Astrocyte (in vitro differentiated cells and primary cell): ENCODE measurements at regions not wholly inside any gene's neighbourhood (a gene's known extent, or its start where the extent isn't known, plus 50 kb on each side); places are given as distances from the start of the nearest gene placed in this dataset.

Experiments
- DNase-seq: peaks from one replicate; pipeline ENCODE4 v3.0.0-alpha.2; 2010; ENCODE audit warnings: low read depth
- FAIRE-seq: peaks from 2 replicates; lab custom pipeline; 2011; peaks lifted over from hg19 to GRCh38; lab: Jason Lieb, UNC
- H2AFZ ChIP-seq: 2 replicates; pipeline ENCODE4 v1.6.0; 2012; ENCODE audit warnings: low read depth, low read length, inconsistent platforms
- H3K27ac ChIP-seq: 2 replicates; pipeline ENCODE4 v1.5.1; 2011; ENCODE audit warnings: low read depth, low read length, inconsistent platforms
- H3K27me3 ChIP-seq: 2 replicates; pipeline ENCODE4 v1.6.0; 2011; ENCODE audit warnings: low read length, inconsistent platforms; ENCODE audit not compliant: insufficient read depth
- H3K36me3 ChIP-seq: 2 replicates; pipeline ENCODE4 v1.5.1; 2011; ENCODE audit warnings: low read length, inconsistent platforms; ENCODE audit not compliant: insufficient read depth
- H3K4me1 ChIP-seq: 2 replicates; pipeline ENCODE4 v1.5.1; 2011; ENCODE audit warnings: low read length, inconsistent platforms; ENCODE audit not compliant: insufficient read depth
- H3K4me2 ChIP-seq: 2 replicates; pipeline ENCODE4 v1.6.0; 2012; ENCODE audit warnings: low read length, inconsistent platforms
- H3K4me3 ChIP-seq: 2 replicates; pipeline ENCODE4 v1.5.1; 2011; ENCODE audit warnings: low read depth, mild to moderate bottlenecking, low read length, inconsistent platforms; ENCODE audit not compliant: insufficient read depth
- H3K79me2 ChIP-seq: 2 replicates; pipeline ENCODE4 v1.6.0; 2012; ENCODE audit warnings: mild to moderate bottlenecking, low read length, inconsistent platforms; ENCODE audit not compliant: insufficient read depth
- H3K9ac ChIP-seq: 2 replicates; pipeline ENCODE4 v1.6.0; 2012; ENCODE audit warnings: mild to moderate bottlenecking, low read length, inconsistent platforms
- H3K9me3 ChIP-seq: 2 replicates; pipeline ENCODE4 v1.5.1; 2012; ENCODE audit warnings: low read depth, mild to moderate bottlenecking, low read length, inconsistent platforms; ENCODE audit not compliant: insufficient read depth
- H4K20me1 ChIP-seq: 2 replicates; pipeline ENCODE4 v1.6.0; 2012; ENCODE audit warnings: low read length, inconsistent platforms; ENCODE audit not compliant: insufficient read depth
- H3K27ac Mint-ChIP-seq: one replicate; pipeline ENCODE4 v1.8.0; 2021; ENCODE audit warnings: mild to moderate bottlenecking, mixed read lengths; ENCODE audit not compliant: unreplicated experiment
- H3K27me3 Mint-ChIP-seq: one replicate; pipeline ENCODE4 v1.8.0; 2021; ENCODE audit warnings: low read depth, mixed read lengths; ENCODE audit not compliant: unreplicated experiment
- H3K36me3 Mint-ChIP-seq: one replicate; pipeline ENCODE4 v1.8.0; 2021; ENCODE audit warnings: low read depth, mixed read lengths; ENCODE audit not compliant: unreplicated experiment
- H3K4me1 Mint-ChIP-seq: one replicate; pipeline ENCODE4 v1.8.0; 2021; ENCODE audit warnings: low read depth, mixed read lengths; ENCODE audit not compliant: unreplicated experiment
- H3K4me3 Mint-ChIP-seq: one replicate; pipeline ENCODE4 v1.8.0; 2021; ENCODE audit warnings: mild to moderate bottlenecking, moderate library complexity, mixed read lengths; ENCODE audit not compliant: unreplicated experiment
- H3K9me3 Mint-ChIP-seq: one replicate; pipeline ENCODE4 v1.8.0; 2021; ENCODE audit warnings: mild to moderate bottlenecking, mixed read lengths; ENCODE audit not compliant: unreplicated experiment
- CTCF ChIP-seq: IDR thresholded peaks from 2 replicates; pipeline ENCODE4 v1.5.1; 2011; ENCODE audit warnings: low read depth, mild to moderate bottlenecking, inconsistent platforms, low read length, moderate library complexity; ENCODE audit not compliant: insufficient read depth
- EZH2 ChIP-seq: IDR thresholded peaks from 2 replicates; pipeline ENCODE4 v1.6.1; 2012; ENCODE audit warnings: mild to moderate bottlenecking, low read length, inconsistent platforms; ENCODE audit not compliant: insufficient read depth

- Histone ChIP-seq H3K27me3 (no peaks in the 10 kb centered on the region), H3K36me3 (no peaks in the 10 kb centered on the region), H3K9ac (no peak overlapping the region), H3K4me1 (no peaks in the 10 kb centered on the region), H3K4me2 (no peak overlapping the region), H3K4me3 (no peak overlapping the region), H4K20me1 (no peaks in the 10 kb centered on the region), H2AFZ (no peak overlapping the region), H3K79me2 (no peaks in the 10 kb centered on the region), H3K27ac (no peak overlapping the region), H3K9me3 (no peaks in the 10 kb centered on the region)
- no peak overlapping the region for H3K27ac Mint-ChIP-seq
- peaks cover 4% of the 10 kb centered on the region for H3K9me3 Mint-ChIP-seq
- peaks cover 8% of the 10 kb centered on the region for H3K4me1 Mint-ChIP-seq
- H3K27me3 Mint-ChIP-seq: peaks cover 8% of the 10 kb centered on the region
- TF ChIP-seq CTCF: no peak
- TF ChIP-seq EZH2: no peak
- no peak overlapping the region for H3K4me3 Mint-ChIP-seq
- no peaks in the 10 kb centered on the region for H3K36me3 Mint-ChIP-seq
- FAIRE-seq (no peak), DNase-seq (no peak)
Observed at GRCh38 chr6:15911753-15912504, 217.0 kb upstream of the MYLIP start.

- H3K4me1 ChIP-seq: no peaks in the 10 kb centered on the region
- Mint-ChIP-seq H3K4me3 (no peak overlapping the region), H3K27ac (no peak overlapping the region), H3K36me3 (no peaks in the 10 kb centered on the region), H3K27me3 (peaks cover 7% of the 10 kb centered on the region), H3K9me3 (peaks cover 4% of the 10 kb centered on the region), H3K4me1 (peaks cover 30% of the 10 kb centered on the region)
- H3K9ac ChIP-seq: no peak overlapping the region
- TF ChIP-seq CTCF (no peak), EZH2 (no peak)
- H3K9me3 ChIP-seq: no peaks in the 10 kb centered on the region
- H3K4me3 ChIP-seq: no peak overlapping the region
- no peak overlapping the region for H3K27ac ChIP-seq
- no peaks in the 10 kb centered on the region for H3K27me3 ChIP-seq
- no peaks in the 10 kb centered on the region for H3K36me3 ChIP-seq
- H4K20me1 ChIP-seq: no peaks in the 10 kb centered on the region
- no peak overlapping the region for H2AFZ ChIP-seq
- H3K4me2 ChIP-seq: no peak overlapping the region
- FAIRE-seq: no peak
- no peak for DNase-seq
- H3K79me2 ChIP-seq: no peaks in the 10 kb centered on the region
Observed at GRCh38 chr6:15909290-15910070, 219.4 kb upstream of the MYLIP start.

- peaks cover 4% of the 10 kb centered on the region for H3K9me3 Mint-ChIP-seq
- Histone ChIP-seq H3K79me2 (no peaks in the 10 kb centered on the region), H3K4me2 (no peak overlapping the region), H4K20me1 (no peaks in the 10 kb centered on the region), H3K4me3 (no peak overlapping the region), H3K4me1 (no peaks in the 10 kb centered on the region), H3K9me3 (no peaks in the 10 kb centered on the region), H3K27me3 (no peaks in the 10 kb centered on the region), H3K27ac (no peak overlapping the region), H3K36me3 (no peaks in the 10 kb centered on the region), H3K9ac (no peak overlapping the region), H2AFZ (no peak overlapping the region)
- no peak overlapping the region for H3K27ac Mint-ChIP-seq
- no peak overlapping the region for H3K4me3 Mint-ChIP-seq
- no peak for DNase-seq
- peaks cover 7% of the 10 kb centered on the region for H3K27me3 Mint-ChIP-seq
- peaks cover 30% of the 10 kb centered on the region for H3K4me1 Mint-ChIP-seq
- no peak for FAIRE-seq
- TF ChIP-seq CTCF (no peak), EZH2 (no peak)
- no peaks in the 10 kb centered on the region for H3K36me3 Mint-ChIP-seq
Observed at GRCh38 chr6:15908871-15909270, 220.0 kb upstream of the MYLIP start.
